GM20000 (cell line): ENCODE measurements at regions not wholly inside any gene's neighbourhood (a gene's known extent, or its start where the extent isn't known, plus 50 kb on each side); places are given as distances from the start of the nearest gene placed in this dataset.

Experiments
- DNase-seq: peaks from one replicate; pipeline ENCODE4 v3.0.0; 2012; ENCODE audit warnings: low spot score
- CTCF ChIP-seq: IDR thresholded peaks from 2 replicates; pipeline ENCODE4 v1.5.1; 2012; ENCODE audit warnings: mild to moderate bottlenecking, control low read depth; ENCODE audit errors: extremely low read depth, missing control alignments

DNA sequence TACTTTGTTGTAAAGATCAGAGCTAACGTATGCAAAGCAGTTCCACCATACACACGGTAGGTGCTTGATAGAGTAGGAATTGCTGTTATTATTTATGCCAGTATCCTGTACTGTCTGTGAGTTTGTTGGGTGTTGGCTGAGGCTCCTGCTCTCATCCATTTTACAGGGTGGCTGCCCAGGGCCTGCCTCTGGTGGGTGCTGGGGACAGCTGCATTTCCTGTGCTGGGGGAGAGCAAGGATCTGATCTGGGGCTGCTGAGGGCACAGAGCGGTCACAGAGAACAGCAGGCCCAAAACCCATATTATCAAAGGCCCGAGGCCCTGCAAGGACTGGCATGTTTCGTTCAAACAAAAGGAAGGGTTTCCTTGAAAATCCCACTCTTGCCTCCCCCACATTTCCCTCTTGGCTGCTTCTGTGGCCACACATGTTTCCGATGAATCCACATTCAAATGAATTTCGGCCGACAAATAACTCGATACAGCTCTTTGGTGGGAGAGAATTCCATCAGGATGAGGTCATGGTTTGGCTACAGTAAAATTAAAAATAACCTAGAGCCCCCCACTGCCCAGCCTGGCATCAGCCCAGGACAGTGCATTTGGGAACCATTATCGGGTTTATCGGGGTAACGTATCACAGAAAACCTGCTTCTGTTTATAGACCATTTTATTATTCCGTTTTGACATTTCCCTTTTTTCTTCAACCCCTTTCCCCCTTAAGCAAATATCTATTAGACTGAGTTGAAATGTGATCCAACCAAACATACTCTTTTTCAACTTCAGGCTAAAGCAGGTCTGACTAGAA lies 143.4 kb downstream of the CYRIA start:
- DNase-seq = no peak
- no peak for TF ChIP-seq CTCF

DNA sequence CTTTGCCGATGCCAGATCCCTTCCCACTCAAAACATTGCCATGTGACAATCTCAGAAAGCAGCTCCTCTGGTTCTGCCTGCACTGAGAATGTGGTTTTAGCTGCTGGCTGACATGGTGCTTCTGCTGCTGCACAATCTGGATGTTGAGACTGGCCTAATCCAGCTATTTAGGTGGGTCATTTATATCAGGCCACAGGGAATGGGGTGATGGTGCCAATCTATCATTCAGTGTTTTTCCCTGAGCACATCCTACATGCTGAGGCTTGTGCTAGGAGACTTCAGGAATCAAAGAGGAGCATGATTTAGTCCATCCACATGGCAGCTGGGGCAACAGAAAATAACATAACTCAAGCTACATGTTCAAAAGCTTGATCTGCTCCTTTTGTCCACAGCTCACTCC lies 144.7 kb downstream of the CYRIA start:
- no peak for TF ChIP-seq CTCF
- DNase-seq = no peak

- no peak for DNase-seq
- TF ChIP-seq CTCF = no peak
Measured at GRCh38 chr2:16515696-16516095, 149.9 kb downstream of the CYRIA start.

DNA sequence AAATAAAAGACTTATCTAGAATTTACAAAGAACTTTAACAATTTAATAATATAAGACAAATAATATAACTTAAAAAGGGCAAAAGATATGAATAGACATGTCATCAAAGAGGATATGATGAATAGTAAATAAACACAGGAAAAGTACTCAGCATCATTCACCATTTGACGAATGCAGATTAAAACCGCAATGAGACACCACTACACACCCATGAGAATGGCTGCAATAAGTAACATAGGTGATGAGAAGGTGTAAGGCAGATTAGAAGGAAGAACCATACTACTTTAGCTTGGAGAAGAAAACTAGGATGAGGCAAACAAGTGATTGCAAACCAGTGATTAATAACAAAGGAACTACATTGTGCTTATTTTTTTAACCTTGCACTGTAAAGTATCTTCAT lies 152.0 kb downstream of the CYRIA start:
- TF ChIP-seq CTCF = no peak
- no peak for DNase-seq

DNA sequence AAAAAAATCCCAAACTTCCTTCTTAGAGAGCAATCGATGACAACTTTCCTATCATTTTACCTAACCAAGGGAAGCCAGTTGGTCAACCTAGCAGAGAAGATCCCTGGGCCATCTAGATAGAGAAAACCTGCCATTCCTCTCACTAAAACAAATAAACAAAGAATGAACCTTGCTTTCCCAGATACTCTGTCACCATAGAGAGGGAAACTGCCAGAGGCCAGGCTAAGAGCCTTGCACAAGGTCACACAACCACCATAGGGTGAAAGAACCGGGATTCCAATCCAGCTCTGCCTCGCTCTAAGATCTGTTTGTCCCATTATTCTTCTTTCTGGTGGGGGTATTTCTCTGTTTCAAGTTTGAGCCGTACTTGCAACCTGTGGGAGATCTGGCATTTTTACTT lies 154.6 kb downstream of the CYRIA start:
- no peak for TF ChIP-seq CTCF
- DNase-seq = no peak

DNA sequence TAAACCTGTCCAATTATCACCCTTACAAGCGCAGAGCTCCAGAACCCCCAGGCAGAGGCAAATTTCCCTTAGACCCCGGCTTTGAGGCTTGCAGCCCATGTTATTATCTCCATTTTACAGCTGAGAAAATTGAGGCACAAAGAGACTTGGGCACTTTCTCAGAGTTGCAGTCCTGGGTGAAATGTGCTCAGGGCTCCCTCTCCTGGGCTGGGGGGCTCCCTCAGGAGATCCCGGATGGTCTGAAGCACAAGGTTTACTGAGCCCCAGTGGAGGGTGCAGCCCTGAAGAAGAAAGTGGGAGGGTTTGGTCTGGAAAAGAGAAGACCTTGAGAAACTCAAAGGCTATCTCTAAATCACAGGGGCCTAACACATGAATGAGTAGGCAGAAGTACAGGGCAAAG lies 156.6 kb downstream of the CYRIA start:
- no peak for DNase-seq
- TF ChIP-seq CTCF = no peak

GRCh38 chr2:16508490-16508851 lies 157.2 kb downstream of the CYRIA start:
- TF ChIP-seq CTCF = no peak
- no peak for DNase-seq
